ENCODE measurements at regions not wholly inside any gene's neighbourhood (a gene's known extent, or its start where the extent isn't known, plus 50 kb on each side); places are given as distances from the start of the nearest gene placed in this dataset.

- no peak for DNase-seq (ENCODE audit: low spot score)
These were observed 60.0 kb upstream of the GZMB start for GRCh38 chr14:24693983-24694382.

- DNase-seq (ENCODE audit: low spot score), result no peak
These were observed 59.4 kb upstream of the GZMB start for GRCh38 chr14:24693353-24693737.

- DNase-seq (ENCODE audit: low spot score), result no peak
These were observed 58.7 kb upstream of the GZMB start for GRCh38 chr14:24692382-24693352.

- peak; percentile 24 for DNase-seq (ENCODE audit: low spot score)
These were observed 56.5 kb upstream of the GZMB start for GRCh38 chr14:24690492-24690891.

- no peak for DNase-seq (ENCODE audit: low spot score)
These were observed 54.2 kb upstream of the GZMB start for GRCh38 chr14:24688030-24688658.
